Right lobe of liver (tissue), 4 donors: ENCODE measurements at regions not wholly inside any gene's neighbourhood (a gene's known extent, or its start where the extent isn't known, plus 50 kb on each side); places are given as distances from the start of the nearest gene placed in this dataset.

Source experiments
- POLR2A ChIP-seq: fragments of 450-650 bp; IDR thresholded peaks from one replicate; pipeline ENCODE4 v1.6.1; 2017; ENCODE audit warnings: antibody characterized with exemption, mild to moderate bottlenecking
- TF ChIP-seq, protein P1 (sequence below), 4 donors: fragments of 200-600 bp in 3 of 4; fragments of 450-650 bp in 1 of 4; IDR thresholded peaks; one replicate each; pipeline versions ENCODE4 v1.5.1 to v1.8.0; 2016 to 2022; ENCODE audit warnings: antibody characterized with exemption in 4 of 4, mild to moderate bottlenecking in 2 of 4
- donor health status: DM: no; HTN: no; CAD: no.
- donor health status: DM: no; HTN: no; CAD: no.
- donor health status: DM: no; HTN: yes; CAD: no.

GRCh38 chr2:194301946-194302345 lies 1355.1 kb upstream of the SLC39A10 start:
- TF ChIP-seq, protein P1, sequence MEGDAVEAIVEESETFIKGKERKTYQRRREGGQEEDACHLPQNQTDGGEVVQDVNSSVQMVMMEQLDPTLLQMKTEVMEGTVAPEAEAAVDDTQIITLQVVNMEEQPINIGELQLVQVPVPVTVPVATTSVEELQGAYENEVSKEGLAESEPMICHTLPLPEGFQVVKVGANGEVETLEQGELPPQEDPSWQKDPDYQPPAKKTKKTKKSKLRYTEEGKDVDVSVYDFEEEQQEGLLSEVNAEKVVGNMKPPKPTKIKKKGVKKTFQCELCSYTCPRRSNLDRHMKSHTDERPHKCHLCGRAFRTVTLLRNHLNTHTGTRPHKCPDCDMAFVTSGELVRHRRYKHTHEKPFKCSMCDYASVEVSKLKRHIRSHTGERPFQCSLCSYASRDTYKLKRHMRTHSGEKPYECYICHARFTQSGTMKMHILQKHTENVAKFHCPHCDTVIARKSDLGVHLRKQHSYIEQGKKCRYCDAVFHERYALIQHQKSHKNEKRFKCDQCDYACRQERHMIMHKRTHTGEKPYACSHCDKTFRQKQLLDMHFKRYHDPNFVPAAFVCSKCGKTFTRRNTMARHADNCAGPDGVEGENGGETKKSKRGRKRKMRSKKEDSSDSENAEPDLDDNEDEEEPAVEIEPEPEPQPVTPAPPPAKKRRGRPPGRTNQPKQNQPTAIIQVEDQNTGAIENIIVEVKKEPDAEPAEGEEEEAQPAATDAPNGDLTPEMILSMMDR (IDR thresholded peaks at IDR 0.05): no peak
- no peak for TF ChIP-seq POLR2A
